GM12878 (cell line): ENCODE measurements at regions not wholly inside any gene's neighbourhood (a gene's known extent, or its start where the extent isn't known, plus 50 kb on each side); places are given as distances from the start of the nearest gene placed in this dataset.

Experiments
- ATAC-seq: fragments of 200-7000 bp; cut with Tn5 transposase; 3 replicates; pipeline ENCODE4 v1.9.1; 2020; ENCODE audit warnings: mild to moderate bottlenecking, moderate library complexity
- BruUV-seq: library from RNA; stranded (reverse); fragments of 400-500 nt; replicated peaks from 2 replicates; lab custom pipeline; 2021; lab: Mats Ljungman, UMichigan
- CTCF ChIA-PET: fragments of 300-600 bp; sonication (Branson Sonifier 250); formaldehyde crosslinking; extraction: SDS; loops from one replicate; lab custom pipeline; 2021; ENCODE audit warnings: inconsistent platforms; lab: Yijun Ruan, JAX
- POLR2A ChIA-PET: fragments of 350-600 bp; formaldehyde crosslinking; extraction: SDS; loops from one replicate; lab custom pipeline; 2021; ENCODE audit warnings: inconsistent platforms; lab: Charles Lee
- RAD21 ChIA-PET: fragments of 300-600 bp; sonication (Branson Sonifier 250); formaldehyde crosslinking; loops from one replicate; lab custom pipeline; 2023; ENCODE audit warnings: antibody characterized with exemption; ENCODE audit not compliant: unreplicated experiment; lab: Charles Lee
- SMC1A ChIA-PET: fragments of 300-600 bp; sonication (Branson Sonifier 250); formaldehyde crosslinking; loops from one replicate; lab custom pipeline; 2023; ENCODE audit not compliant: unreplicated experiment, uncharacterized antibody; lab: Charles Lee
- DNase-seq: peaks from one replicate; pipeline ENCODE4 v3.0.0-alpha.2; 2011; ENCODE audit warnings: low read depth, low spot score
- FAIRE-seq: peaks from 3 replicates; lab custom pipeline; 2011; peaks lifted over from hg19 to GRCh38; lab: Jason Lieb, UNC
- H2AFZ ChIP-seq: 2 replicates; pipeline ENCODE4 v1.6.0; 2011; ENCODE audit warnings: low read depth, low read length, control low read depth; ENCODE audit not compliant: control insufficient read depth
- H3K27ac ChIP-seq: 2 replicates; pipeline ENCODE4 v1.5.1; 2011; ENCODE audit warnings: control low read depth; ENCODE audit not compliant: control insufficient read depth, insufficient read depth
- H3K27me3 ChIP-seq, 2 experiments: replicated peaks in 1 of 2; 2 replicates each; pipeline versions ENCODE4 v1.6.0 to v1.6.1; 2011; ENCODE audit warnings: low read length in 1 of 2; ENCODE audit not compliant: control insufficient read depth in 2 of 2, insufficient read depth in 2 of 2
- H3K36me3 ChIP-seq, 2 experiments: 2 replicates each; pipeline ENCODE4 v1.5.1; 2011; ENCODE audit warnings: low read length in 1 of 2; ENCODE audit not compliant: control insufficient read depth in 2 of 2, insufficient read depth in 2 of 2
- H3K4me1 ChIP-seq: 2 replicates; pipeline ENCODE4 v1.6.1; 2011; ENCODE audit warnings: mild to moderate bottlenecking, low read length, moderate library complexity, mixed read lengths; ENCODE audit not compliant: control insufficient read depth, insufficient read depth
- H3K4me2 ChIP-seq: 2 replicates; pipeline ENCODE4 v1.6.0; 2011; ENCODE audit warnings: control low read depth; ENCODE audit not compliant: control insufficient read depth, insufficient read depth
- H3K4me3 ChIP-seq: fragments of 200-600 bp; sonication (generic); 2 replicates; pipeline ENCODE4 v1.5.1; 2016
- H3K79me2 ChIP-seq: 2 replicates; pipeline ENCODE4 v1.6.0; 2011; ENCODE audit warnings: low read length; ENCODE audit not compliant: control insufficient read depth, insufficient read depth
- H3K9ac ChIP-seq: 2 replicates; pipeline ENCODE4 v1.8.0; 2011; ENCODE audit warnings: low read length, control low read depth, mixed read lengths; ENCODE audit not compliant: control insufficient read depth, insufficient read depth
- H3K9me3 ChIP-seq: replicated peaks from 3 replicates; pipeline ENCODE4 v1.5.1; 2011; ENCODE audit warnings: mild to moderate bottlenecking, low read length; ENCODE audit not compliant: control insufficient read depth, insufficient read depth
- H4K20me1 ChIP-seq: 2 replicates; pipeline ENCODE4 v1.6.0; 2011; ENCODE audit not compliant: control insufficient read depth, insufficient read depth
- BRCA1 ChIP-seq: IDR thresholded peaks from 2 replicates; pipeline ENCODE4 v1.6.1; 2011; ENCODE audit warnings: low read depth, low read length, improper control_type of control experiment
- FOXK2 ChIP-seq: fragments of 450-650 bp; IDR thresholded peaks from 2 replicates; pipeline ENCODE4 v1.6.1; 2017; ENCODE audit warnings: mild to moderate bottlenecking, moderate library complexity
- IKZF1 ChIP-seq: fragments of 450-650 bp; conservative IDR thresholded peaks from 2 replicates; pipeline ENCODE4 v1.6.1; 2017; ENCODE audit warnings: antibody characterized with exemption, mild to moderate bottlenecking
- JUNB ChIP-seq: IDR thresholded peaks from 2 replicates; pipeline ENCODE4 v1.6.1; 2016; ENCODE audit warnings: antibody characterized with exemption, mild to moderate bottlenecking
- MEF2B ChIP-seq: fragments of 450-650 bp; IDR thresholded peaks from 2 replicates; pipeline ENCODE4 v1.6.1; 2018; ENCODE audit warnings: mild to moderate bottlenecking, moderate library complexity; ENCODE audit not compliant: partially characterized antibody, poor library complexity, severe bottlenecking
- MTA3 ChIP-seq: IDR thresholded peaks from 2 replicates; pipeline ENCODE4 v1.6.1; 2012; ENCODE audit warnings: low read length, inconsistent platforms, borderline replicate concordance
- NFIC ChIP-seq: IDR thresholded peaks from 2 replicates; pipeline ENCODE4 v1.6.1; 2012; ENCODE audit warnings: low read depth, mild to moderate bottlenecking, inconsistent platforms, low read length, moderate library complexity
- NR2C2 ChIP-seq: IDR thresholded peaks from 2 replicates; pipeline ENCODE4 v1.6.1; 2011; ENCODE audit warnings: borderline replicate concordance, low read depth; ENCODE audit not compliant: control insufficient read depth, insufficient read length
- NR2F1 ChIP-seq: fragments of 450-650 bp; conservative IDR thresholded peaks from 2 replicates; pipeline ENCODE4 v1.6.1; 2017; ENCODE audit warnings: mild to moderate bottlenecking
- RELA ChIP-seq: fragments of 450-650 bp; IDR thresholded peaks from 2 replicates; pipeline ENCODE4 v1.8.0; 2014; ENCODE audit warnings: borderline replicate concordance; ENCODE audit not compliant: partially characterized antibody
- SP1 ChIP-seq: IDR thresholded peaks from one replicate; pipeline ENCODE4 v1.6.1; 2011; ENCODE audit warnings: low read depth, low read length
- SREBF2 ChIP-seq: IDR thresholded peaks from 2 replicates; pipeline ENCODE4 v1.6.1; 2012; ENCODE audit warnings: mild to moderate bottlenecking, low read length
- STAT3 ChIP-seq: IDR thresholded peaks from 2 replicates; pipeline ENCODE4 v1.6.1; 2011; ENCODE audit warnings: low read depth, low read length, improper control_type of control experiment
- YBX1 ChIP-seq: fragments of 450-650 bp; IDR thresholded peaks from 2 replicates; pipeline ENCODE4 v1.6.1; 2016; ENCODE audit warnings: antibody characterized with exemption
- YY1 ChIP-seq: IDR thresholded peaks from 2 replicates; pipeline ENCODE4 v1.6.1; 2011; ENCODE audit warnings: low read depth, mild to moderate bottlenecking, low read length
- WGBS: methylation state at CpG from one replicate; pipeline ENCODE4 v1.1.6; 2016; ENCODE audit warnings: low lambda C conversion rate; ENCODE audit not compliant: insufficient replicate concordance, insufficient coverage; ENCODE audit errors: missing lambda C conversion rate; 5-methylcytosine and 5-hydroxymethylcytosine counted together
- in situ Hi-C: fragments of 300-500 bp; cut with MboI; formaldehyde crosslinking; loops from 9 replicates; pipeline ENCODE4 v1.14.3; 2018; ENCODE audit warnings: mixed read lengths
- intact Hi-C: fragments of 100-400 bp; cut with micrococcal nuclease; formaldehyde crosslinking; loops from one replicate; pipeline ENCODE4 v1.14.2; 2022; ENCODE audit not compliant: unreplicated experiment
- TF ChIP-seq, protein P1 (sequence below): IDR thresholded peaks from 2 replicates; pipeline ENCODE4 v1.6.1; 2011; ENCODE audit warnings: low read depth, low read length, improper control_type of control experiment, borderline replicate concordance
- TF ChIP-seq, protein P2 (sequence below): fragments of 450-650 bp; IDR thresholded peaks from 2 replicates; pipeline ENCODE4 v1.6.1; 2017; ENCODE audit warnings: antibody characterized with exemption, mild to moderate bottlenecking, moderate library complexity
- TF ChIP-seq, protein P3 (sequence below): IDR thresholded peaks from 2 replicates; pipeline ENCODE4 v1.6.1; 2012; ENCODE audit warnings: low read length, inconsistent platforms
- TF ChIP-seq, protein P4 (sequence below): fragments of 450-650 bp; IDR thresholded peaks from 2 replicates; pipeline ENCODE4 v1.6.1; 2017; ENCODE audit warnings: borderline replicate concordance

DNA sequence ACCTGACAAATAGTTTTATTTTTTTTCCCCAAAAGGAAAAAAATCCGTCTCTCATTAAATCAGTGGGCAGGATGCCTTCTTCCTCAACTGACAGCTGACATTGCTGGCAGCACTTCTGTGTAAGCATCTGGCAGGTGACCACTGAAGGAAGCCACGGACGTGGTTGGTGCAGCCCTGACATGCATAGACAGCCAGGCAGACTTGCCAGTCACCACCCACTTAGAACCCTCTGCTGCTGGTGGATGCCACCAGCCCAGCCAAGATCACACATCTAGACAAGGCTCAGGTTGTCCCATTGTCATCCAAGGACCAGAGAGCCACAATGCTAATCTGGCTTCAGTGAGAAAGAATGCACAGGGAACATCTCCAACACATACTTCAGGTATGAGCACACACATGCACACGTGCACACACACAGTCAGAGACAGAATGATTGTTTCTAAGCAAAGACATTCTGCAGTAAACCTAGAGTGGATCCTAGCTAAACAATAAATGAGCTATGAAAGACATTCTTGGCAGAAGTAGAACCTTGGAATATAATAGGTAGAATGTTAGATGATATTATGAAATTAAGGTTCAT lies 49.8 kb upstream of the BMAL1 start:
- intact Hi-C loops (no loop called here), in situ Hi-C loops (no loop called here)
- Histone ChIP-seq H4K20me1 (no peaks in the 10 kb centered on the region), H3K9ac (no peak overlapping the region), H2AFZ (no peak overlapping the region), H3K4me1 (no peaks in the 10 kb centered on the region), H3K36me3 (no peaks in the 10 kb centered on the region), H3K4me2 (no peak overlapping the region), H3K27ac (no peak overlapping the region), H3K27me3 (no peaks in the 10 kb centered on the region; a peak in 1 of 4 replicates), H3K4me3 (no peak overlapping the region), H3K9me3 (no peaks in the 10 kb centered on the region), H3K79me2 (no peaks in the 10 kb centered on the region)
- TF ChIP-seq SP1 = no peak
- TF ChIP-seq FOXK2 = no peak
- TF ChIP-seq STAT3 = no peak
- no peak for TF ChIP-seq SREBF2
- TF ChIP-seq NR2C2 = no peak
- TF ChIP-seq, protein P1, sequence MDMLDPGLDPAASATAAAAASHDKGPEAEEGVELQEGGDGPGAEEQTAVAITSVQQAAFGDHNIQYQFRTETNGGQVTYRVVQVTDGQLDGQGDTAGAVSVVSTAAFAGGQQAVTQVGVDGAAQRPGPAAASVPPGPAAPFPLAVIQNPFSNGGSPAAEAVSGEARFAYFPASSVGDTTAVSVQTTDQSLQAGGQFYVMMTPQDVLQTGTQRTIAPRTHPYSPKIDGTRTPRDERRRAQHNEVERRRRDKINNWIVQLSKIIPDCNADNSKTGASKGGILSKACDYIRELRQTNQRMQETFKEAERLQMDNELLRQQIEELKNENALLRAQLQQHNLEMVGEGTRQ = no peak
- no peak for TF ChIP-seq NR2F1
- TF ChIP-seq, protein P2, sequence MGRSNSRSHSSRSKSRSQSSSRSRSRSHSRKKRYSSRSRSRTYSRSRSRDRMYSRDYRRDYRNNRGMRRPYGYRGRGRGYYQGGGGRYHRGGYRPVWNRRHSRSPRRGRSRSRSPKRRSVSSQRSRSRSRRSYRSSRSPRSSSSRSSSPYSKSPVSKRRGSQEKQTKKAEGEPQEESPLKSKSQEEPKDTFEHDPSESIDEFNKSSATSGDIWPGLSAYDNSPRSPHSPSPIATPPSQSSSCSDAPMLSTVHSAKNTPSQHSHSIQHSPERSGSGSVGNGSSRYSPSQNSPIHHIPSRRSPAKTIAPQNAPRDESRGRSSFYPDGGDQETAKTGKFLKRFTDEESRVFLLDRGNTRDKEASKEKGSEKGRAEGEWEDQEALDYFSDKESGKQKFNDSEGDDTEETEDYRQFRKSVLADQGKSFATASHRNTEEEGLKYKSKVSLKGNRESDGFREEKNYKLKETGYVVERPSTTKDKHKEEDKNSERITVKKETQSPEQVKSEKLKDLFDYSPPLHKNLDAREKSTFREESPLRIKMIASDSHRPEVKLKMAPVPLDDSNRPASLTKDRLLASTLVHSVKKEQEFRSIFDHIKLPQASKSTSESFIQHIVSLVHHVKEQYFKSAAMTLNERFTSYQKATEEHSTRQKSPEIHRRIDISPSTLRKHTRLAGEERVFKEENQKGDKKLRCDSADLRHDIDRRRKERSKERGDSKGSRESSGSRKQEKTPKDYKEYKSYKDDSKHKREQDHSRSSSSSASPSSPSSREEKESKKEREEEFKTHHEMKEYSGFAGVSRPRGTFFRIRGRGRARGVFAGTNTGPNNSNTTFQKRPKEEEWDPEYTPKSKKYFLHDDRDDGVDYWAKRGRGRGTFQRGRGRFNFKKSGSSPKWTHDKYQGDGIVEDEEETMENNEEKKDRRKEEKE = no peak
- TF ChIP-seq, protein P3, sequence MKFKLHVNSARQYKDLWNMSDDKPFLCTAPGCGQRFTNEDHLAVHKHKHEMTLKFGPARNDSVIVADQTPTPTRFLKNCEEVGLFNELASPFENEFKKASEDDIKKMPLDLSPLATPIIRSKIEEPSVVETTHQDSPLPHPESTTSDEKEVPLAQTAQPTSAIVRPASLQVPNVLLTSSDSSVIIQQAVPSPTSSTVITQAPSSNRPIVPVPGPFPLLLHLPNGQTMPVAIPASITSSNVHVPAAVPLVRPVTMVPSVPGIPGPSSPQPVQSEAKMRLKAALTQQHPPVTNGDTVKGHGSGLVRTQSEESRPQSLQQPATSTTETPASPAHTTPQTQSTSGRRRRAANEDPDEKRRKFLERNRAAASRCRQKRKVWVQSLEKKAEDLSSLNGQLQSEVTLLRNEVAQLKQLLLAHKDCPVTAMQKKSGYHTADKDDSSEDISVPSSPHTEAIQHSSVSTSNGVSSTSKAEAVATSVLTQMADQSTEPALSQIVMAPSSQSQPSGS = no peak
- no peak for TF ChIP-seq JUNB
- TF ChIP-seq BRCA1 = no peak
- TF ChIP-seq MTA3 = no peak
- no peak for TF ChIP-seq MEF2B
- TF ChIP-seq IKZF1 = no peak
- TF ChIP-seq YY1 = no peak
- TF ChIP-seq NFIC = no peak
- TF ChIP-seq YBX1 = no peak
- TF ChIP-seq, protein P4, sequence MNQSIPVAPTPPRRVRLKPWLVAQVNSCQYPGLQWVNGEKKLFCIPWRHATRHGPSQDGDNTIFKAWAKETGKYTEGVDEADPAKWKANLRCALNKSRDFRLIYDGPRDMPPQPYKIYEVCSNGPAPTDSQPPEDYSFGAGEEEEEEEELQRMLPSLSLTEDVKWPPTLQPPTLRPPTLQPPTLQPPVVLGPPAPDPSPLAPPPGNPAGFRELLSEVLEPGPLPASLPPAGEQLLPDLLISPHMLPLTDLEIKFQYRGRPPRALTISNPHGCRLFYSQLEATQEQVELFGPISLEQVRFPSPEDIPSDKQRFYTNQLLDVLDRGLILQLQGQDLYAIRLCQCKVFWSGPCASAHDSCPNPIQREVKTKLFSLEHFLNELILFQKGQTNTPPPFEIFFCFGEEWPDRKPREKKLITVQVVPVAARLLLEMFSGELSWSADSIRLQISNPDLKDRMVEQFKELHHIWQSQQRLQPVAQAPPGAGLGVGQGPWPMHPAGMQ = no peak
- no peak for TF ChIP-seq RELA
- FAIRE-seq (no peak), DNase-seq (no peak), ATAC-seq (no peak)
- ChIA-PET SMC1A (interaction anchor here (1.2 kb wide), 1 partner anchor 12 kb away, joined by 3 read pairs; no protein-coding TSS in a partner anchor), RAD21 (no interaction called here), POLR2A (no interaction called here), CTCF (interaction anchor here (0.6 to 3.7 kb wide), 5 partner anchors 10 to 107 kb away, joined by 4 to 9 read pairs (median 5); no protein-coding TSS in a partner anchor)
- no TSS peak for BruUV-seq
- 7% methylated on average over 4 of the region's 4 CpGs for WGBS
